Osteoblast (primary cell): ENCODE measurements at regions not wholly inside any gene's neighbourhood (a gene's known extent, or its start where the extent isn't known, plus 50 kb on each side); places are given as distances from the start of the nearest gene placed in this dataset.

Source experiments
- DNase-seq: peaks from one replicate; pipeline ENCODE4 v3.0.0; 2011; ENCODE audit warnings: low spot score, mixed read lengths; ENCODE audit not compliant: insufficient read length; ENCODE audit errors: missing footprints
- H2AFZ ChIP-seq: 2 replicates; pipeline ENCODE4 v1.6.0; 2011; ENCODE audit warnings: mild to moderate bottlenecking, low read length
- H3K27ac ChIP-seq: 2 replicates; pipeline ENCODE4 v1.5.1; 2011; ENCODE audit warnings: mild to moderate bottlenecking, low read depth, low read length, moderate library complexity
- H3K27me3 ChIP-seq: 2 replicates; pipeline ENCODE4 v1.6.0; 2012; ENCODE audit warnings: mild to moderate bottlenecking, control low read depth, inconsistent platforms, low read length, moderate library complexity; ENCODE audit not compliant: insufficient read depth
- H3K36me3 ChIP-seq: 2 replicates; pipeline ENCODE4 v1.5.1; 2011; ENCODE audit warnings: mild to moderate bottlenecking, low read length, control low read depth, moderate library complexity; ENCODE audit not compliant: insufficient read depth
- H3K4me1 ChIP-seq: 2 replicates; pipeline ENCODE4 v1.5.1; 2011; ENCODE audit warnings: mild to moderate bottlenecking, low read length, control low read depth, moderate library complexity; ENCODE audit not compliant: insufficient read depth
- H3K4me2 ChIP-seq: 2 replicates; pipeline ENCODE4 v1.6.0; 2011; ENCODE audit warnings: mild to moderate bottlenecking, low read length; ENCODE audit not compliant: insufficient read depth
- H3K4me3 ChIP-seq: fragments of 200-600 bp; sonication (generic); 3 replicates; pipeline ENCODE4 v1.5.1; 2012; ENCODE audit warnings: mild to moderate bottlenecking, low read length, inconsistent platforms; ENCODE audit not compliant: insufficient read depth
- H3K79me2 ChIP-seq: 2 replicates; pipeline ENCODE4 v1.6.0; 2012; ENCODE audit warnings: mild to moderate bottlenecking, low read length, control low read depth, inconsistent platforms; ENCODE audit not compliant: insufficient read depth
- H3K9me3 ChIP-seq: 2 replicates; pipeline ENCODE4 v1.5.1; 2011; ENCODE audit warnings: low read depth, low read length, control low read depth
- H4K20me1 ChIP-seq: 2 replicates; pipeline ENCODE4 v1.6.0; 2012; ENCODE audit warnings: mild to moderate bottlenecking, low read length, control low read depth; ENCODE audit not compliant: insufficient read depth
- TF ChIP-seq, protein P1 (sequence below): IDR thresholded peaks from 2 replicates; pipeline ENCODE4 v1.5.1; 2011; ENCODE audit warnings: mild to moderate bottlenecking, low read depth, low read length, moderate library complexity; ENCODE audit errors: extremely low read depth

DNA sequence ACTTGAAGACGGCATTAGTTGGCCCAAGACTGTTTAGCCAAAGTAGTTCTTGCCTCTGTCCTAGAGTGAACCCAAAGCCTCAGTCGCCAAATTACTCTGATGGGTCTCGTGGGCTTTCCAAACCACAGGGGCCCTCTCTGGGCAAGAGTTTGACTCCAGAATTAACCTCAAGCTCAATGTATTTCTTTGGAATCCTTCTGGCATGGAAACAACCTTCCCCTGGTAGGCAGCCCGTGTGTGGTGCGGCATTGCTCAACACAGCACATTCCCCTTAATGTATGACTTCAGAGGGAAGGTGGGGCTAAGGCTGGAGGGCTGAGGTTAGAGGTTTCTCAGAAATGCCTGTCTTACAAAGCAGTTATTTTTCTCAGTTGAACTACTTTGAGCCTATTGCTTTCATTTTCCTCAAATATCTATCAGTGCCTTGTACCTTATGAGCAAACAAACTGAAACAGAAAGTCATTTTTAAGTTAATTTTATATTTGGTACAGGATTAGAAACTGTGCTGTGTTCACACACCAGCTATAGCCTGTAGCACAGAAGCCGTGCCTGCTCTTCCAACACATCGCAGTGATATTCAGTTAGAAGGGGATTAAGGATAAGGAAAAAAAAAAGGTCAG is 123.9 kb upstream of the HAPLN1 start:
- peaks cover 10% of the 10 kb centered on the region for H3K4me1 ChIP-seq
- no peaks in the 10 kb centered on the region for H3K27me3 ChIP-seq
- H3K4me2 ChIP-seq = peak overlapping the region; percentile 88
- no peaks in the 10 kb centered on the region for H4K20me1 ChIP-seq
- no peaks in the 10 kb centered on the region for H3K79me2 ChIP-seq
- H3K27ac ChIP-seq = peak overlapping the region; percentile 94
- peak overlapping the region; percentile 66 for H3K4me3 ChIP-seq
- H3K36me3 ChIP-seq = no peaks in the 10 kb centered on the region
- no peaks in the 10 kb centered on the region for H3K9me3 ChIP-seq
- TF ChIP-seq, protein P1, sequence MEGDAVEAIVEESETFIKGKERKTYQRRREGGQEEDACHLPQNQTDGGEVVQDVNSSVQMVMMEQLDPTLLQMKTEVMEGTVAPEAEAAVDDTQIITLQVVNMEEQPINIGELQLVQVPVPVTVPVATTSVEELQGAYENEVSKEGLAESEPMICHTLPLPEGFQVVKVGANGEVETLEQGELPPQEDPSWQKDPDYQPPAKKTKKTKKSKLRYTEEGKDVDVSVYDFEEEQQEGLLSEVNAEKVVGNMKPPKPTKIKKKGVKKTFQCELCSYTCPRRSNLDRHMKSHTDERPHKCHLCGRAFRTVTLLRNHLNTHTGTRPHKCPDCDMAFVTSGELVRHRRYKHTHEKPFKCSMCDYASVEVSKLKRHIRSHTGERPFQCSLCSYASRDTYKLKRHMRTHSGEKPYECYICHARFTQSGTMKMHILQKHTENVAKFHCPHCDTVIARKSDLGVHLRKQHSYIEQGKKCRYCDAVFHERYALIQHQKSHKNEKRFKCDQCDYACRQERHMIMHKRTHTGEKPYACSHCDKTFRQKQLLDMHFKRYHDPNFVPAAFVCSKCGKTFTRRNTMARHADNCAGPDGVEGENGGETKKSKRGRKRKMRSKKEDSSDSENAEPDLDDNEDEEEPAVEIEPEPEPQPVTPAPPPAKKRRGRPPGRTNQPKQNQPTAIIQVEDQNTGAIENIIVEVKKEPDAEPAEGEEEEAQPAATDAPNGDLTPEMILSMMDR = no peak
- peak; percentile 82 for DNase-seq
- H2AFZ ChIP-seq = peak overlapping the region; percentile 81

DNA sequence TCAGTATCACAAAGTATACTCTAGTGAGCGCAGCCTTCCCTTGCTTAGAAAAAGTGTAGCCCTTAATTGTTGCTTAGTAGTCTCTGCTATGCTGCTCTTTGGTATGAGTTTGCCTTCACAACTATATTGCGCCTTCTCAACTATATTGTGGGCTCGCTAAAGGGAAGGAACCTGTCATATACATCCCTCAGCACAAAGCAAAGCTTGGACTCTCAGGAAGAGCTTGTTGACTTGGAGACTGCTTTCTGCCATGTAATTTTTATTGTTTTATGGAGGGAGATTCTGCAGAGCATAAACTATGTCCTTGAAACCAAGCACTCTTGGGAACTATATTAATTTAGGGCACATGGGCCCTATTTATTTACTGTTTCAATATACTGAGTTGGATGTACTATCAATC is 119.1 kb upstream of the HAPLN1 start:
- TF ChIP-seq, protein P1 = no peak
- H3K27me3 ChIP-seq = no peaks in the 10 kb centered on the region
- no peak for DNase-seq
- no peak overlapping the region for H2AFZ ChIP-seq
- no peaks in the 10 kb centered on the region for H4K20me1 ChIP-seq
- no peaks in the 10 kb centered on the region for H3K36me3 ChIP-seq
- H3K79me2 ChIP-seq = no peaks in the 10 kb centered on the region
- H3K9me3 ChIP-seq = no peaks in the 10 kb centered on the region
- H3K4me1 ChIP-seq = peaks cover 6% of the 10 kb centered on the region
- no peak overlapping the region for H3K27ac ChIP-seq
- H3K4me3 ChIP-seq = no peak overlapping the region
- H3K4me2 ChIP-seq = no peak overlapping the region

DNA sequence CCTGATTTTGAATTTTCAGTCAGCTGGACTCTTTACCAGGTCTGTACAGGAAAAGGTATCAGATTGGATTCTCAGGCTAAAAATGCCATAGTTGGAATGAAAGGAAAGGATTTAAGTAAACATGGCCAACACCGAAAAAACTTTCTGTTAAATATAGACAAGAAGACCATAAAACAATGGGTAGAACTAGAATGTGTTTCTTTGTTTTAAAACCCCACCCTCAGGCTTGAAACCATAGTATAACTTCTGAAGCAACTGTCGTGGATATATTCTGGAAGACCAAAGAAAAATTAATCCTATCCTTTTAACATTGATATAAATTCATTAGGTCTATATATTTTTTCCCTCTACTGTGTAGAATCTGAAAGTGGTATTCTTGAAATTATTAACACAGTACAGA is 118.6 kb upstream of the HAPLN1 start:
- Histone ChIP-seq H4K20me1 (no peaks in the 10 kb centered on the region), H3K79me2 (no peaks in the 10 kb centered on the region), H2AFZ (no peak overlapping the region), H3K27me3 (no peaks in the 10 kb centered on the region), H3K27ac (no peak overlapping the region), H3K9me3 (no peaks in the 10 kb centered on the region), H3K4me2 (no peak overlapping the region), H3K4me1 (peaks cover 4% of the 10 kb centered on the region), H3K4me3 (no peak overlapping the region), H3K36me3 (no peaks in the 10 kb centered on the region)
- TF ChIP-seq, protein P1 = no peak
- no peak for DNase-seq

DNA sequence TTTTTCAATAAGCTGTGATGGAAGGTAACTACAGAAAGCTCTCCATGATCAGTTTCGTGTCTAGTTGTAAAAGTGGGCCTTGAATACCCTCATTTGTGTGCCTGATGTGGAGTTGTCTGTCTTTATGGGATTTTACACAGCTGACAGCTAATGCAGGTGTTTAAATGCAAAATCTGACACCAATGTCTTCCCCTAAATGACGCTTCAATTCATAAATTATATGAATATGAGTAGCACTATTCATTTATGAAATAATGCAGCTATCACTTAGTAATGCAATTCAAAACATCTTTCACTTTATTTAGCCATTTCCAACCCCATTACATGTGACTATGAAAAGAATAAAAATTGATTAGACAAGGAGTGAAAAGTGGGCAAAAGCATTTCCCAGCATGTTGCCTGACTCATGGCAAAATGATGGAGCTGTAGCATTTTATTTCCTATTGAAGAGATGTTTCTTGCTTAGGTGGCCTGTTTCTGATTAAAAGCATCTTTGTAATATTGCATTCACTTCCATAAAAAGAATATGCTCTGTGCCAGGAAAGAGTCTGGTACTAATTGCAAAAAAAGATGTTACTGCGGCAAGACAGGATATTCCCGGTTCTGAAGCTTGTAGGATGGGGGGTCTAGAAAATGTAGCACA is 116.7 kb upstream of the HAPLN1 start:
- DNase-seq = no peak
- Histone ChIP-seq H3K4me1 (no peaks in the 10 kb centered on the region), H3K79me2 (no peaks in the 10 kb centered on the region), H2AFZ (no peak overlapping the region), H3K4me2 (no peak overlapping the region), H3K9me3 (no peaks in the 10 kb centered on the region), H4K20me1 (no peaks in the 10 kb centered on the region), H3K4me3 (no peak overlapping the region), H3K27ac (no peak overlapping the region), H3K27me3 (no peaks in the 10 kb centered on the region), H3K36me3 (no peaks in the 10 kb centered on the region)
- TF ChIP-seq, protein P1 = no peak
